ENCODE measurements at regions not wholly inside any gene's neighbourhood (a gene's known extent, or its start where the extent isn't known, plus 50 kb on each side); places are given as distances from the start of the nearest gene placed in this dataset.
"Not testable (repeated sequence)": the region's sequence is repeated elsewhere in the genome, so short reads cannot be mapped to it uniquely, and the experiment has no call there.

DNA sequence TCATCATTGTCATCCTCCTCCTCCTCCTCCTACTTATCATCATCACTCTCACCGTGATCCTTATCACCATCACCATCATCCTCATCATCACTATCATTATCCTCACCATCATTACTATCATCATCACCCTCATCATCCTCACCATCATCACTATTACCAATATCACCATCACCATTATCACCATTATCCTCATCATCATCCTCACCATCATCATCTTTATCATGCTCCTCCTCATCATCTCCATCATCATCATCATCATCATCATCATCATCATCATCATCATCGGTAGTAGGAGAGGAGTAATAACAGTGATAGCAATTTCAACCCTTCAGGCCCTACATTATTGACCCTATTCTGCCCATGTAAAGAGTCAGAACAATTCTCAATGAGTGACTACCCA lies 345.9 kb upstream of the ZNF32 start:
- no peak for DNase-seq

DNA sequence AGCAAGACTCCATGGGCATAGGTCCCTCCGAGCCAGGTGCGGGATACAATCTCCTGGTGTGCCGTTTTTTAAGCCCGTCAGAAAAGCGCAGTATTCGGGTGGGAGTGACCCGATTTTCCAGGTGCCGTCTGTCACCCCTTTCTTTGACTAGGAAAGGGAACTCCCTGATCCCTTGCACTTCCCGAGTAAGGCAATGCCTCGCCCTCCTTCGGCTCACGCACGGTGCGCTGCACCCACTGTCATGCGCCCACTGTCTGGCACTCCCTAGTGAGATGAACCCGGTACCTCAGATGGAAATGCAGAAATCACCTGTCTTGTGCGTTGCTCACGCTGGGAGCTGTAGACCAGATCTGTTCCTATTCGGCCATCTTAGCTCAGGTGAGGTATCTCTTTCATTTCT lies 344.1 kb upstream of the ZNF32 start:
- DNase-seq = not testable (repeated sequence)

DNA sequence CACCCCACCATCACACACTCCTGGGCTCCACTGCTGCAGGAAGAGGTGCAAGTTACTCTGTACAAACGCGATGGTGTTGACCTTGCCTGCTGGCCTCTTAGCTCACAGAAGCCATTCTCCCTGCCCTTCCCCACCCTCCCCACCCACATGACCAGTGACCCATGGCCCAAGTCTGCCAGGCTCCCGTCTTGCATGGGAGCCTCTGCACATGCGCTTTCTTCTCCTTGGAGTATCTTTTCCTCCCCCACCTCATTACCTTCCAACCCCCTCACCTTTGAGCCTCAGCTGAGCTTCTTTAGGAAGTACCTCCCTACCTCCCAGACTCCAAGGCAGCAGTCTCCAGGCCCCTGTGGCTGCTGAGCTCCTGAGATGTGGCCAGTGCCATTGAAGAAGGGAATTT lies 337.7 kb upstream of the ZNF32 start:
- DNase-seq = no peak

DNA sequence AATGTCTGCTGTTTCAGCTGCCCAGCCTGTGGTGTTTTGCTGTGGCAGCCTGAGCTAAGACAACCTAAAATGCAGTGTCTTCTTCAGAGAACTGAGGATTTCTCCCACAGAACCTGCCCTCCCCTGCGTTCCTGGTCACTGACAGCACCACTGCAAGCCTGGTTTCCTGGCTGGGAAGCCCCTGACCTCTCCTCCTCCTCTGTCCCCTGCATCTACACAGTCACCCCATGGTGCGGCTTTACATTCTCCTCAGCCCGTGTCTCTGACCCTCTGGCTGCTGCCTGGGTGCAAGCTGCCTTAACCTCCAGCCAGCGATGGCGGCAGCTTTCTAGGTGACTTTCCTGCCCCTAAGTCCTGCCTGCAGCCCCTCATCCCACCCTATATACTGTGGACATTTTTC lies 337.3 kb upstream of the ZNF32 start:
- no peak for DNase-seq

DNA sequence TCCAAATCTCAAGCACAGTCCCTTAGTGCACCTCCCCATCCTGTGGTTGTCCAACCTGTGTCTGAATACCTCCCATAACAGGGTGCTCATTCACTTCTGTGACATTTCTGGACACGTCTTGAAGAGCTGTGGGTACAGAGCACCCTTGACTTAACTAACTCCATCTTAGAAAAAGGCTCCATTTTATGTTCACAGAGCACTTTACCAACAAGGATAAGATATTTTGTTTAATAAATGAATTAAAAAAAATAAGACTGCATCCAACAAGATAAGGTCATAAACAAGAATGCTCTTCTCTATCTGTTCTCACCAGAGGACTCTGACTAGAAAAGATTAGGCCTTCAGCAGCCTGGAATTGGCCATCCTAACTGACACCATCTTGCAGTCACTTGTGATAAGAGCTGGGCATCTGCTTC lies 335.2 kb upstream of the ZNF32 start:
- DNase-seq = no peak

DNA sequence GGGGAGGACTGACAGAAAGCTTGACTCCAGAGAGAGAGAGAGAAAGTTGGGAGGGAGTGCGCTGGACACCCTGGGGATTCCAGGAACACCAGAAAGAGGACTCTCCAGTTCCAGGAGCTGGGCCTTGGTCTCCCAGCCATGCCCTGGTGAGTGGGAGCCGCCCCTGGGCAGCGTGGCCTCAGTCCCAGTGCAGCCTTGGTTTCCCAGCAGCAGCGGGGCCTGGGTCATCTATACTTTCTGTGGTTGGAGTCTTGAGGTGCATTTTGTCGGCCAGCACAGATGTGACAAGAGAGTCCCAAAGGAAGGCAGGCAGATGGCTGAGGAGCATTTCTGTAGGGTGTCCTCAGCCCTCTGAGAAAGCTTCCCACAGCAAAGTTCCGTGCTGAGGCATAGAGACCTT lies 334.7 kb upstream of the ZNF32 start:
- no peak for DNase-seq

DNA sequence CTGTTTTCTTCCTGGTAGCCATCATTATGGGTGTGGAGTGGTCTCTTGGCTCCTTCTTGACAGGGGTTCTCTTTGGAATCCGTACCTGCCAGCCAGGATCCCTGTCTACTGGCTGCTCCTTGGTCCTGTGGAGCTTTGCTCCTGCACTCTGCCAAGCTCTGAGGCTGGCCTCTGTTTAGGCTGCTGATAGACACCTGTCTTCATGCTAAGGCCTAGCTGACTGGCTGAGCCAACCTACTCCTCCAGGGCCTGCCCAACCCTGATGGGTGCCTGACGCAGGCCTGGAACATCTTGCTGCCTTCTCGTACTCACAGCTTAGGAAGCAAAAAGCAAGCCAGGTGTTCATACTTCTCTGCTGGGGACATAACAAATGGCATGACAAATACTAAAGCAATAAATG lies 333.6 kb upstream of the ZNF32 start:
- DNase-seq = no peak

DNA sequence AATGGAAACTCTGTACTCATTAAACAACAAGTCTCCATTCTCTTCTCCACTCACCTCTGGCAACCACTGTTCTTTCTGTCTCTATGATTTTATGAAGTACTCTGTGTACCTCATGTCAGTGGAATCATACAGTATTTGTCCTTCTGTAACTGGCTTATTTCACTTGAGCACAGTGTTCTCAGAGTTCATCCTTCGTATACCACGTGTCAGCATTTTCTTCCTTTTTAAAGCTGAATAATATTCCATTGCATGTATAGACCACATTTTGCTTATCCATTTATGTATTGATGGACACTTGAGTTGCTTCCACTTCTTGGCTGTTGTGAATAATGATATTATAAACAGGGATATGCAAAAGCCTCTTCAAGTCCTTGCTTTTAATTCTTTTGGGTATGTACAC lies 333.0 kb upstream of the ZNF32 start:
- no peak for DNase-seq

DNA sequence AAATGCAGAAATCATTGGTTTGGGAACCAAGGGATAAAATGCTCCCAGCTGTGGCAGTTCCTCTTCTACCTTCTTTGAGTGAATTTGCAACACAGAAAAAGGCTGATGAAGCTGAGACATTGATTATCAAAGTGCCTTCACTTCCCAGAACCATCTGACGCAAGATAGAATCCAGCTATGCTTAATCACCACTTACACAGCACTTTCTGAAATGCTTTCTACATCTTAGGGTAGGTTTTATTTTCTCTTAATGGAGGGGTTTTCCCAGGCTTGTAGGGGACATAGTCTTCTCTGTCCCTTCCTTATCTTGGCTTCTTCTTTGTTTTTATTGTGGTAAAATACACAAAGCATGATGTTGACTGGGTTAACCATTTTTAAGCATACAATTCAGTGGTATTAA lies 332.6 kb upstream of the ZNF32 start:
- DNase-seq = no peak

DNA sequence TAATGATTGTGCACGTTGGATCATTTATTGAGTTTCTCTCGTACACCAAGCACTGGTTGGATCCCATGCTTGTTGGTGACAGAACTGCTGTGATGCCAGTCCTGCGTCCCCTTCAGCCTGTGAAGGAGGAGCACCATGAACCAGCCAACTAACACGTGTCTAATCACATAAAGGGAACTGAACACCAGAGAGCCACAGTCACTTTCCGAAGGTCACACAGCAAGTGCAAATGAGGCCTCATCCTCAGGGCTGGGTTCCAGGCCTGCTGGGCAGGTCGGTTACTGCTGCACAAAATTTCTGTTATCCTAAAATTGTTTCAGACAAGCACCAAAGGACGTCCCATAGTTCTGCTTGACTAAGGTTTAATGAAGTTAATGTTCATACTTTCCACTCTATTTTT lies 332.0 kb upstream of the ZNF32 start:
- no peak for DNase-seq

DNA sequence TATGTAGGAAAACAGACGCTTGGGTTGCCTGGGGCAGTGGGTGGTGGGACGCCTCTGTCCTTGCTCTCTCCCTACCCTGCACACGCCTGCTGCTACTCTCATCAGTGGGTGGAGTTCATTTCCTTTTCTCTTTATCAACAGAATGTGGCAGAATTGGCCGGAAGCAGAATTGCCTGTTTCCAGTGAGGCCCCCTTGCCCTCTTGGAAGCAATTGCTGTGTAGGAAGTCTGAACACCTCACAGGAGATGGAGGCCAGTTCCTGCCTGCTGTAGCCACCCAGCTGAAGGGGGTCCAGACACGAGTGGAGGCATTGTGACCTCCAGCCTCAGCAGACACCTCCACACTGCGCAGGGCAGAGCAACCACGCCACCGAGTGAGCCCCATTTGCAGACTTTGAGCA lies 331.6 kb upstream of the ZNF32 start:
- no peak for DNase-seq

DNA sequence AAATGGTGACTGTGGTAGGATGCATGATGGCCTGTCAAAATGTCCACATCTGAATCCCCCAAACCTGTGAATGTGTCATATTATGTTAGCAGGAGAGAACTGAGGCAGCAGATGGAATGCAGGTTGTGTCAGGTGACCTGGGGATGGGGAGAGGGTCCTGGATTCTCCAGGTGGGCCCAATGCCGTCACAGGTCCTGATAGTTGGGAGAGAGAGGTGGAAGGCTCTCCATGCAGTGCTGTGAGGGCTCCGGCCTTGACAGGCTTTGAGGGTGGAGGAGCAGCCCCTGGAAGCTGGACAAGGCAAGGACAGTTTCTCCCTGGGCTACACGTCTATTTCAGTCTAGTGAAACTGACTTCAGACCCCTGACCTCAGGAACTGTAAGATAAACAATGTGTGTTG lies 330.9 kb upstream of the ZNF32 start:
- no peak for DNase-seq

DNA sequence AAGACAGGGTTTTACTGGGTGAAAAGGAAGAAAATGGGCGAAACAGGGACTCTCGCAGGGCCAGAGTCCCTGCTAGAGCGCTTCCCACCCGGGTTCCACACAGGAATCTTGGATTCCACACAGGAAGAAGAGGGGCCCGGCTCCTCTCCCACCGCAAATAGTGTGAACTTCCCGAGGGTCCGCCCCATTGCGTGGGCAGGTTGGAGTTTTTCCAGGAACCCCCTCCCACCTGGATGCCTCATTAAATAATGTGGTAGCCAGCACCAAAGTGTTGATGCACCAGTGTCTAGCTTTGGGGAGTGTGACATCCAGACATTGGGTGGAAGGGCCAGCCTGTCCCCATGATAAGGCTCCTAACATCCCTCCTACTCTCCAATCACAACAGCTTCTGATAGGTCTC lies 330.3 kb upstream of the ZNF32 start:
- DNase-seq = no peak

DNA sequence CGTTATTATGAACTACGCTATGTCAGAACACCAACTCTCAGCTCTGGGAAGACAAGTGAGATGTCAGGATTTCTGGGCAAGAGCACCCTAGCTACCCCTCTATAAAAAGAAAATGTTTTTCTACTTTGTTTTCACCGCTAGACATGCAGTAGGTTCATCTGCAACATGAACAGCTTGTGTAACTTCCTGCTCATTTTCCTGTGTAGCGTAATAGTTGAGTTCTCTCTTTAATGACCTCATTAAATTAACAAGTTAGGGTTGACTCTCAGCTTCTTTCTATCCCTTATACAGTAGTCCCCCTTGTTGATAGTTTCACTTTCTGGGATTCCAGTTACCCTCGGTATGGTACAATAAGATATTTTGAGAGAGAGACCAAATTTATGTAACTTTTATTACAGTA lies 329.4 kb upstream of the ZNF32 start:
- DNase-seq = no peak

DNA sequence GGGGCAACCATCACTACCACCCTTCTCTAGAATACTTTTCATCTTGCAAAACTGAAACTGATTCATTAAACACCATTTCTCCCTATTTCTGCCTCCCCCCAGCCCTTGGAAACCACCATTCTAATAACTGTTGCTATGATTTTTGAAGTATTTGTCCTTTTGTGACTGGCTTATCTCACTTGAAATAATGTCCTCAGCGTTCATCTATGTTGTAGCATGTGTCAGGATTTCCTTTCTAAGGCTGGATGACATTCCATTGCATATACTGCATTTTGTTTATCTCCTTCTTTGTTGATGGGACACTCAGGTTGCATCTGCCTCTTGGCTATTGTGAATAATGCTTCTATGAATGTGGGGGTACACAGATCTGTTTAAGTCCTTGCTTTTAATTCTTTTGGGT lies 327.6 kb upstream of the ZNF32 start:
- no peak for DNase-seq

DNA sequence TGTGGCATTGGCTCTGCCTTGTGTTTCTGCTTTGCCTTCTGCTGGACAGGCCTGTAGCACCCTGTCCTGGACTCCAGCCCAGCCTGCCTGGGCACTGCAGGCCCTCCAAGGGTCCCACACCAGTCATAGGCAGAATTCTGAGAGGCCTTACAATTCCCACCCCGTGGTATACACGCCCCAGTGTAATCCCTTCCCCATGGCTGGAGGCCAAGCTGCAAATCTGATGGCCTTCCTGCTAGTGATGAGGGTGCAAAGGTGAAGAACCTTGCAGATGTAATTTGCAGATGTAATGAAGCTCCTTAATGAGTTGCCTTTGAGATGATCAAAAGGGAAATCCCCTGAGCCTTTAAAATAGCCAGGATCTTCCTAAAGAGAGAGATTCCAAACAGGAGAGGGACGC lies 325.1 kb upstream of the ZNF32 start:
- no peak for DNase-seq

DNA sequence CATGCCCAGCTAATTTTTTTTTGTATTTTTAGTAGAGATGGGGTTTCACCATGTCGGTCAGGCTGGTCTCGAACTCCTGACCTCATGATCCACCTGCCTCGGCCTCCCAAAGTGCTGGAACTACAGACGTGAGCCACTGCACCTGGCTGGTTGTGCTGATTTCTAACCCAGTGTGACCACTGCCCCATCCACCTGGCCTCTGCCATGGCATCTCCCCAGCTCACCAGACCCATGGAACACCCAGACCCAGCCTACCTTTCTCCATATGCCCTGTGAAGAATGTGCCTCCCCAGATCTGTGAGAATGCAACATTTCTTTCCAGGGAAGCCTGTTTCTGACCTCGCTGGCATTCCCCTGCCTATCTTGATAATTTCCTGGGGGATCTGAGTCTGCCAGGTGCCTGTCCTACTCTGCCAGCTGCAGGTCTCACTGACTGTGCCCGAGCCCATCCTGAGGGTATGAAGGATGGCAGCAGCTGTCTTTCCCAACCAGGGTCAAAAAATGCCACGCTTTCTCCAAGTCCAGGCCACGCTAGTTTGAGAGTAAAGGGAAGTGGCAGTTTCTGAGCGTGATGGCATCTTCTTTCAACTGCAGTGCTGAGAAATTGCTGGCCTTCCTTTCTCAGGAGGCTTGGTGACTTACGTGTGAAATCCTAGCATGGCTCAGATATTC lies 324.4 kb upstream of the ZNF32 start:
- DNase-seq = no peak

DNA sequence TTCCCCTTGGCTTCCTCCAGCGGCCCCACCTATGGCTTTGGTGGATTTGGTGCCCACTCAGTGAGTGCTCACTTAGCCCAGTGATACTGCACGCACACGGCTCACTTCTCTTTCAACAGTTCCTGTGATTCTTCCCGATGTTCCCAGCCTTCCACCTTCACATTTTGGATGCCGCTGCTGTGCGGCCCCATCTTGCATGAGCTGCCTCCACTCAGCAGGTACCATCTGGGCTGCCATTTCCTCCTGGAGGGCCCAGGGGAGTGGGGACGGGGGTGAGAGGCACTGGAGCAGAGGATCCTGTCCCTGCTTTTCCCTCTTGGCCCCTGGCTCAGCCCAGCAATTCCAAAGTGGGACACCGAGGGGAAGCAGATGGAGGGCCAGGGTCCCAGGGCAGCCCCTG lies 323.3 kb upstream of the ZNF32 start:
- no peak for DNase-seq

DNA sequence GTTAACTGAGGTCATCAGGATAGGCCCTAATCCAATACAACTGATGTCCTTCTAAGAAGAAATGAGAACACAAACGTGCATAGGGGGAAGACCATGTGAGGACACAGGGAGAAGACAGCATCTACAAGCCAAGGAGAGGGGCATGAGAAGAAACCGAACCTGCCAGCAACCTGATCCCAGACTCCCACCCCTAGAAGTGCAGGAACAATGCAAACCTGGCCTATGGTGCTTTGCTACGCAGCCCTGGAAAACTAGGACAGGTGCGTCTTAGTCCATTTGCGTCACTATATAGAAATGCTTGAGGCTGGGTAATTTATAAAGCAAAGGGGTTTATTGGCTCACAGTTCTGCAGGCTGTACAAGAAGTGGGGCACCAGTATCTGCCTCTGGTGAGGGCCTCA lies 322.6 kb upstream of the ZNF32 start:
- DNase-seq = no peak

DNA sequence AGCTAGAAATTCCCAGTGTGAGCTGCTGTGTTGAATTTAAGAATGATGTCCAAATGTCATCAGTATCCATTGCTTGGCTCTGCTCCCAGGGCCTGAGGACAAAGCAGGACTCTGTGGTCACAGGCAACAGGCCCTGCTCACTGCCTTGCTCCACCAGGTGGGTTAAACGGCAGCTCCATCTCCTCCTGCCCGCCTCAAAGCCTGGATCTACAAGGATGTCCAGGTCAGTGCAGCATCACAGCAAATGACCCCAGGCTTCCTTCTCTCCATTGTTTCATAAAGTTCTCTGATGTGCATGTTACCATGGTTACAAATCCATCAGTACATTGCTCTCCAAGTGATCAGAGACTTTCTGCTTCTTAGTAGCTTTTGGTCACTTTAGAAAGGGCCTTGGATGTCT lies 322.0 kb upstream of the ZNF32 start:
- no peak for DNase-seq

DNA sequence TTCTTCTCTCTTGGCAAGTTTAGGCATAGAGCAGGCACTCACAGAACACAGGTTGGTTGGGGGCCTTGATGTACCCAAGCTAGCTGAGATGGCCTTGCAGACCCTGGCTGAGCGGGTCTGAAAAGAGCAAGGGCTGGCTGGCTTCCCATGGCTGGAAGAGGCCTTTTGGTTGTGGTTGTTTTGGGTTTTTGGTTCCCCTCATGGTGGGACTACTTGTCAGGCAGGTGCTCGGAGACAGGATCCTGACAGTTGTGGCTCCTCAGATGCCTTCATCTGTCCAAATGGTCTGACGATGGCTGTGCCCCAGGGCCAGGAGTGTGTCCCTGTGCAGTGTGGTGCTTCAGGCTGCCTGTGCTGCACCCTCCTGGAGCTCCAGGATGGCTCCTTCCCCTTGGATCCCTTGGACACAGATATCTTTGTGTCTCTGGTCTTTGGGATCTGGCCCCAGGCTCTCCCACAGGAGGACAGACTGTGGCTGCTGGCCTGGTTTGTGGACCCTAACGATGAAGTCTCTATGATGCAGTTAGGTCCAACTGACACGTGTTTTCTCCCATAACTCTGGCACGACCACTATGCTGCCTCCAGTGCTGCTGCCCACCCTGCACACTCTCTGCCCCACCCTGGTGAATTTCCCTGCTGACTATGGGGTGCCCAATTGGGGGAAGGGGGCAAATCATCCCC lies 321.5 kb upstream of the ZNF32 start:
- no peak for DNase-seq

DNA sequence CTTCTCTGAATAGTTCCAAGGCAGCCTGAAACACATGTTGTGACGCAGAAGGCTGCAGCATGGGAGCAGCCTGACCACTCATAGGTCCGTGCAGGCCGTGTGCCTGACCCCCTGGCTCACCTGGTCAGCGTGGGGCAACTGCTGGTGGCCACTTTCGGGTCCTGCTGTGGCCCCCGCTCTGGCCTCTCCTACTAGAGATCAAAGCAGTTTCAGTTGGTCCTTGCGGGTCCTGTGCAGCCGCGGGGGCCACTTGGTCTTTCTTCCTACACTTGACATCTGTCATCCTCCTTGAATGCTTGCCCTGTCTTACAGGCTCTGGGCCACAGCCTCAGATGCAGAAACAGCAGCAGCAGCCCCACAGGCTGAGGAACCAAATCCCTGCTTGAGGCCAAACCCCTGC lies 320.8 kb upstream of the ZNF32 start:
- DNase-seq = no peak

DNA sequence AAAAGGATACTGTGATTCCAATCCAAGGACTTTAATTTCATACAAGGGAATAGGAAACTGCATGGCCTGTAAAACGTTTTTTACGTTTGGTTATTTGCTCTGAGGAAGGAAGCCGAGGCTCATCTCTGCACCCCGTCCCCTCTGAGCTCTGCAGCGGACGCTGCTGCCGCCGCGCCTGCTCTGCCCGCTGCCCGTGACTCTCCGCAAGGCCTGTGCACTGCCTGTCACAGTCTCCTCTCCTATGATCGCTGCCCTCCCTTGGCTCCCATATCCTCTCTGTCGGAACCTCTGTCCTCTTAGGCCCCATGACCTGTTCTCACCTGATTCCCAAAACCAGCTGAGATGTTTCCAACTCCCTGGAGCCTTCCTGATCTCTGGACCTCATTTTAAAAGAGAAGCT lies 320.3 kb upstream of the ZNF32 start:
- no peak for DNase-seq

DNA sequence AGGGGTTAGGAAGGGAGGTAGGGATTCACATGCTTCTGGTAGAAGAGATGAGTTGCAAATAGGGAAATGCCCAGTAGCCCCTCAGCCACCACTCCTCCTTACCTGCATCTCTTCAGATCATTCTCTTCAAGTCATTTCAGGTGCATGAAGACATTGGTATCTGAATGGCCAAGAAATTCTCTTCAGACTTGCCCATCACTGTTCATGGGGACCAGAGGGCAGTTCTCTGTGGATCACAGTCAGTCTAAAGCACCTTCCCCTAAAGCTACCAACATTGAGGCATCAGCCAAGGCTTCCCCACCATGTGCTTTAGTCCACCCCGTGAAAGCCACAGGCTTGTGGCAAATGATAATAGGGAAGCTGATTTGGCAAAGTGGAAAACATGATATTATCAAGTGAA lies 319.4 kb upstream of the ZNF32 start:
- DNase-seq = no peak

DNA sequence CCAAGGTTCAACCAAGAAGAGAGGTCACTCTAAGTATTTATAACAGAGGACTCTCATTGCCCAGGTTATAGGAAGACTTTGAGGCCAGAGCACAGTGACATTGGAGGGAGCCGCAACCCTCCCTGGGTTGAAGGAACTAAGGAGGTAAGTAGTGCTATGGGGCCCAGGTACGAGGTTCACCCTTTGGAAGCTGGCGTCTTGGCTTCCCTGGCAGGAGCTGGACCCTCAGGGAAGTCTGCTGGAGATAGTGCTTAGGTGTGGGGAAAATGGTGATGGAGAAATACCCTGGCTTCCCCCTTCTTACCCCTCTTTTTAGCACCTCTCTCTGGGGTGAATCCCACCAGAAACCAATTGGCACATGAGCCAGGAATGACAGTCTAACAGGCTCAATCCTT lies 317.9 kb upstream of the ZNF32 start:
- DNase-seq = no peak
